GM23338 (cell line): ENCODE measurements at regions not wholly inside any gene's neighbourhood (a gene's known extent, or its start where the extent isn't known, plus 50 kb on each side); places are given as distances from the start of the nearest gene placed in this dataset.

Experiments used
- ATAC-seq: fragments of 200-7000 bp; cut with Tn5 transposase; 3 replicates; pipeline ENCODE4 v1.9.1; 2020
- DNase-seq: peaks from one replicate; pipeline ENCODE4 v3.0.0-alpha.2; 2015; ENCODE audit warnings: low spot score
- H2AFZ ChIP-seq: fragments of 200-600 bp; sonication (generic); 2 replicates; pipeline ENCODE4 v1.8.0; 2016; ENCODE audit warnings: antibody characterized with exemption, mild to moderate bottlenecking, moderate library complexity
- H3F3A ChIP-seq: fragments of 200-600 bp; sonication (generic); replicated peaks from 2 replicates; pipeline ENCODE4 v1.8.0; 2017; ENCODE audit warnings: antibody characterized with exemption, mixed run types, low read depth
- H3K27ac ChIP-seq: fragments of 200-600 bp; sonication (generic); 2 replicates; pipeline ENCODE4 v1.6.1; 2016; ENCODE audit warnings: low read depth
- H3K27me3 ChIP-seq: fragments of 200-600 bp; sonication (generic); 2 replicates; pipeline ENCODE4 v1.8.0; 2016; ENCODE audit warnings: mild to moderate bottlenecking, mixed run types, moderate library complexity; ENCODE audit not compliant: insufficient read depth
- H3K36me3 ChIP-seq: fragments of 200-600 bp; sonication (generic); 2 replicates; pipeline ENCODE4 v1.8.0; 2016; ENCODE audit warnings: mild to moderate bottlenecking; ENCODE audit not compliant: insufficient read depth
- H3K4me1 ChIP-seq: fragments of 200-600 bp; sonication (generic); 2 replicates; pipeline ENCODE4 v1.8.0; 2016; ENCODE audit warnings: mild to moderate bottlenecking, moderate library complexity; ENCODE audit not compliant: insufficient read depth
- H3K4me2 ChIP-seq: fragments of 200-600 bp; sonication (generic); 2 replicates; pipeline ENCODE4 v1.7.1; 2017; ENCODE audit warnings: mixed run types
- H3K4me3 ChIP-seq: fragments of 200-600 bp; sonication (generic); 2 replicates; pipeline ENCODE4 v1.6.1; 2016; ENCODE audit warnings: mixed run types
- H3K79me2 ChIP-seq: fragments of 200-600 bp; sonication (generic); replicated peaks from 2 replicates; pipeline ENCODE4 v1.8.0; 2017; ENCODE audit warnings: mild to moderate bottlenecking; ENCODE audit not compliant: insufficient read depth
- H3K9me2 ChIP-seq: fragments of 200-600 bp; sonication (generic); 2 replicates; pipeline ENCODE4 v1.8.0; 2017; ENCODE audit not compliant: insufficient read depth
- H4K20me1 ChIP-seq: fragments of 200-600 bp; sonication (generic); replicated peaks from 2 replicates; pipeline ENCODE4 v1.8.0; 2017; ENCODE audit warnings: mild to moderate bottlenecking; ENCODE audit not compliant: insufficient read depth
- H3K27ac Mint-ChIP-seq: 2 replicates; pipeline ENCODE4 v1.8.0; 2020; ENCODE audit warnings: inconsistent platforms, mild to moderate bottlenecking, moderate library complexity, mixed read lengths
- H3K27me3 Mint-ChIP-seq: 3 replicates; pipeline ENCODE4 v1.8.0; 2022; ENCODE audit warnings: low read depth, mild to moderate bottlenecking, moderate library complexity, mixed read lengths, inconsistent platforms; ENCODE audit not compliant: insufficient read depth, poor library complexity
- H3K36me3 Mint-ChIP-seq: 3 replicates; pipeline ENCODE4 v1.8.0; 2021; ENCODE audit warnings: low read depth, mild to moderate bottlenecking, inconsistent platforms, moderate library complexity, mixed read lengths
- H3K4me1 Mint-ChIP-seq: 3 replicates; pipeline ENCODE4 v1.8.0; 2020; ENCODE audit warnings: mild to moderate bottlenecking, inconsistent platforms, mixed read lengths
- H3K4me3 Mint-ChIP-seq: 3 replicates; pipeline ENCODE4 v1.8.0; 2021; ENCODE audit warnings: moderate library complexity, mild to moderate bottlenecking, inconsistent platforms, mixed read lengths
- H3K9me3 Mint-ChIP-seq: 3 replicates; pipeline ENCODE4 v1.8.0; 2020; ENCODE audit warnings: moderate library complexity, mild to moderate bottlenecking, inconsistent platforms, mixed read lengths
- CREB1 ChIP-seq: fragments of 250-450 bp; sonication (Bioruptor Pico); IDR thresholded peaks from 2 replicates; pipeline ENCODE4 v1.5.0; 2020; ENCODE audit warnings: low read depth, mild to moderate bottlenecking, moderate library complexity
- EZH2 ChIP-seq: fragments of 200-600 bp; sonication (generic); IDR thresholded peaks from one replicate; pipeline ENCODE4 v1.8.0; 2017; ENCODE audit warnings: antibody characterized with exemption, mild to moderate bottlenecking, low read depth; ENCODE audit not compliant: unreplicated experiment
- EZH2phosphoT487 ChIP-seq: fragments of 200-600 bp; sonication (generic); IDR thresholded peaks from one replicate; pipeline ENCODE4 v1.8.1; 2018; ENCODE audit warnings: antibody characterized with exemption; ENCODE audit not compliant: unreplicated experiment
- JUNB ChIP-seq: IDR thresholded peaks from one replicate; pipeline ENCODE4 v1.6.1; 2016; ENCODE audit warnings: antibody characterized with exemption; ENCODE audit not compliant: unreplicated experiment
- NANOG ChIP-seq: IDR thresholded peaks from 2 replicates; pipeline ENCODE4 v1.6.1; 2016; ENCODE audit warnings: antibody characterized with exemption, borderline replicate concordance
- POLR2AphosphoS5 ChIP-seq: IDR thresholded peaks from 2 replicates; pipeline ENCODE4 v1.6.1; 2016; ENCODE audit warnings: antibody characterized with exemption, low read depth
- STAT1 ChIP-seq: IDR thresholded peaks from one replicate; pipeline ENCODE4 v1.6.1; 2016; ENCODE audit warnings: antibody characterized with exemption; ENCODE audit not compliant: unreplicated experiment
- ZNF331 ChIP-seq: fragments of 250-450 bp; sonication (Bioruptor Pico); IDR thresholded peaks from 2 replicates; pipeline ENCODE4 v1.5.0; 2020; ENCODE audit warnings: low read depth, mild to moderate bottlenecking, moderate library complexity
- TF ChIP-seq, protein P1 (sequence below): IDR thresholded peaks from one replicate; pipeline ENCODE4 v1.6.1; 2018; ENCODE audit warnings: antibody characterized with exemption; ENCODE audit not compliant: unreplicated experiment
- TF ChIP-seq, protein P2 (sequence below): IDR thresholded peaks from 2 replicates; pipeline ENCODE4 v1.6.1; 2016; ENCODE audit warnings: antibody characterized with exemption

DNA sequence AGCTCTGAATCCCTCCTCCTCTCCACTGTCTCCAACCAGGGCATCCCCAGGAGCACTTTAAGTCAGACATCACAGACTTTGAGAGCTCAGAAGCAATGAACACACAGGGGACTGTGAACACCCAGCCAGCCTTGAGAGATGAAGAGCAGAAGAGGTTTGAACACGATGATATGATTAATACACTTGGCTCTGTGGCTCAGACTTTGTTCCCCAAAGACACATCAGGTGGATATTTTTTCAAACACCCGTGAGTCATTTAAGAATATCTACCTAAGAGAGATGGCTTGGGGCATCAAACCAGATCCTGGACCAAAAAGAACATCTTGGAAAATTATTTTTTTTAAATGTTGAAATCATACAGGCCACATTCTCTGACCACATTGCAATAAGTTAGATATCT, 134.9 kb upstream of the OTOS start (continued):
- TF ChIP-seq EZH2, result no peak
- no peak for TF ChIP-seq EZH2phosphoT487
- no peak for TF ChIP-seq CREB1 (CRISPR knock-in tag)
- TF ChIP-seq, protein P1, sequence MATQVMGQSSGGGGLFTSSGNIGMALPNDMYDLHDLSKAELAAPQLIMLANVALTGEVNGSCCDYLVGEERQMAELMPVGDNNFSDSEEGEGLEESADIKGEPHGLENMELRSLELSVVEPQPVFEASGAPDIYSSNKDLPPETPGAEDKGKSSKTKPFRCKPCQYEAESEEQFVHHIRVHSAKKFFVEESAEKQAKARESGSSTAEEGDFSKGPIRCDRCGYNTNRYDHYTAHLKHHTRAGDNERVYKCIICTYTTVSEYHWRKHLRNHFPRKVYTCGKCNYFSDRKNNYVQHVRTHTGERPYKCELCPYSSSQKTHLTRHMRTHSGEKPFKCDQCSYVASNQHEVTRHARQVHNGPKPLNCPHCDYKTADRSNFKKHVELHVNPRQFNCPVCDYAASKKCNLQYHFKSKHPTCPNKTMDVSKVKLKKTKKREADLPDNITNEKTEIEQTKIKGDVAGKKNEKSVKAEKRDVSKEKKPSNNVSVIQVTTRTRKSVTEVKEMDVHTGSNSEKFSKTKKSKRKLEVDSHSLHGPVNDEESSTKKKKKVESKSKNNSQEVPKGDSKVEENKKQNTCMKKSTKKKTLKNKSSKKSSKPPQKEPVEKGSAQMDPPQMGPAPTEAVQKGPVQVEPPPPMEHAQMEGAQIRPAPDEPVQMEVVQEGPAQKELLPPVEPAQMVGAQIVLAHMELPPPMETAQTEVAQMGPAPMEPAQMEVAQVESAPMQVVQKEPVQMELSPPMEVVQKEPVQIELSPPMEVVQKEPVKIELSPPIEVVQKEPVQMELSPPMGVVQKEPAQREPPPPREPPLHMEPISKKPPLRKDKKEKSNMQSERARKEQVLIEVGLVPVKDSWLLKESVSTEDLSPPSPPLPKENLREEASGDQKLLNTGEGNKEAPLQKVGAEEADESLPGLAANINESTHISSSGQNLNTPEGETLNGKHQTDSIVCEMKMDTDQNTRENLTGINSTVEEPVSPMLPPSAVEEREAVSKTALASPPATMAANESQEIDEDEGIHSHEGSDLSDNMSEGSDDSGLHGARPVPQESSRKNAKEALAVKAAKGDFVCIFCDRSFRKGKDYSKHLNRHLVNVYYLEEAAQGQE, result no peak
- TF ChIP-seq POLR2AphosphoS5, result no peak
- no peak for TF ChIP-seq STAT1
- TF ChIP-seq NANOG, result no peak
- no peak for TF ChIP-seq JUNB

DNA sequence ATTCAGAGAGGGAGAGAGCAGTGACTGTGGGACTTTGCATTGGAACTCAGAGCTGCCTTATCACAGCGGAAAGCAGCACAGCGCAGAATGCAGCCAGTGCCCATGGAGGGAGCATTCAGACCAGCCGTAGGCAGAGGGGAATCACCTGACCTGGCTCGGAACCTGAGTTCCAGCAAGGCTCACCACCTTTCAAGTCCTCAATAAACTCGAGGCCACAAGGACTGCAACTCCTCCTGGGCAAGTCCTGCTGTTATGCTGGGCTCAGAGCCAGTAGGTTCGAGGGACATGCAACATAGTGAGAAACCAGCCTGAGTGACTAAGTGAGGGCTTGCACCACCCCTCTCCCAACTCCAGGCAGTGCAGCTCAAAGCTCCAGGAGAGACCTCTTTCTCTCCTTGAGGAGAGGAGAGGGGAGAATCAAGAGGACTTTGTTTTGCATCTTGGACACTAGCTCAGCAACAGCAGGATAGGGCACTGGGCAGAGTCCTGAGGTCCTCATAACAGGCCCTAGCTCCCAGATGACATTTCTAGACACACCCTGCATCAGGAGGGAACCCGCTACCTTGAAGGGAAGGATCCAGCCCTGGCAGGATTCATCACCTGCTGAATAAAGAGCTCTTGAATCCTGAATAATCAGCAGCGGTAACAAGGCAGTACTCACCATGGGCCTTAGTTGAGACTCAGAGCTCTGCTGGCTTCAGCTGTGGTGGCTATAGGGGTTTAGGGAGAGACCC, 136.8 kb upstream of the OTOS start:
- ATAC-seq, result no peak; the same call in 2 of the 3 replicates
- H3K4me2 ChIP-seq, result no peak overlapping the region
- peaks cover 2% of the 10 kb centered on the region for H3K27me3 Mint-ChIP-seq
- TF ChIP-seq, protein P1, result no peak
- TF ChIP-seq CREB1 (CRISPR knock-in tag) (no peak), EZH2 (no peak), NANOG (no peak), EZH2phosphoT487 (no peak), ZNF331 (CRISPR knock-in tag) (no peak), JUNB (no peak), POLR2AphosphoS5 (no peak)
- TF ChIP-seq, protein P2, sequence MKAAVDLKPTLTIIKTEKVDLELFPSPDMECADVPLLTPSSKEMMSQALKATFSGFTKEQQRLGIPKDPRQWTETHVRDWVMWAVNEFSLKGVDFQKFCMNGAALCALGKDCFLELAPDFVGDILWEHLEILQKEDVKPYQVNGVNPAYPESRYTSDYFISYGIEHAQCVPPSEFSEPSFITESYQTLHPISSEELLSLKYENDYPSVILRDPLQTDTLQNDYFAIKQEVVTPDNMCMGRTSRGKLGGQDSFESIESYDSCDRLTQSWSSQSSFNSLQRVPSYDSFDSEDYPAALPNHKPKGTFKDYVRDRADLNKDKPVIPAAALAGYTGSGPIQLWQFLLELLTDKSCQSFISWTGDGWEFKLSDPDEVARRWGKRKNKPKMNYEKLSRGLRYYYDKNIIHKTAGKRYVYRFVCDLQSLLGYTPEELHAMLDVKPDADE, result no peak

More for the DNA sequence above, 136.8 kb upstream of the OTOS start:
- no peaks in the 10 kb centered on the region for H4K20me1 ChIP-seq
- Mint-ChIP-seq H3K4me3 (no peak overlapping the region), H3K27ac (no peak overlapping the region), H3K9me3 (peaks cover 13% of the 10 kb centered on the region), H3K4me1 (no peaks in the 10 kb centered on the region), H3K36me3 (0 out of 3 replicates have a peak, but pooled peaks cover under 1% of the 10 kb centered on the region)
- no peak overlapping the region for H3K27ac ChIP-seq
- H3K4me1 ChIP-seq, result no peaks in the 10 kb centered on the region
- H3K27me3 ChIP-seq, result no peaks in the 10 kb centered on the region
- no peak for DNase-seq
- H3K4me3 ChIP-seq, result no peak overlapping the region
- H3F3A ChIP-seq, result no peaks in the 10 kb centered on the region
- H2AFZ ChIP-seq, result 0 out of 2 replicates have a peak overlapping the region, but pooled peaks have one; percentile 38
- no peaks in the 10 kb centered on the region for H3K79me2 ChIP-seq
- no peaks in the 10 kb centered on the region for H3K36me3 ChIP-seq
- H3K9me2 ChIP-seq, result no peaks in the 10 kb centered on the region
